ENCODE measurements at regions not wholly inside any gene's neighbourhood (a gene's known extent, or its start where the extent isn't known, plus 50 kb on each side); places are given as distances from the start of the nearest gene placed in this dataset.
"Not testable (repeated sequence)": the region's sequence is repeated elsewhere in the genome, so short reads cannot be mapped to it uniquely, and the experiment has no call there.

DNA sequence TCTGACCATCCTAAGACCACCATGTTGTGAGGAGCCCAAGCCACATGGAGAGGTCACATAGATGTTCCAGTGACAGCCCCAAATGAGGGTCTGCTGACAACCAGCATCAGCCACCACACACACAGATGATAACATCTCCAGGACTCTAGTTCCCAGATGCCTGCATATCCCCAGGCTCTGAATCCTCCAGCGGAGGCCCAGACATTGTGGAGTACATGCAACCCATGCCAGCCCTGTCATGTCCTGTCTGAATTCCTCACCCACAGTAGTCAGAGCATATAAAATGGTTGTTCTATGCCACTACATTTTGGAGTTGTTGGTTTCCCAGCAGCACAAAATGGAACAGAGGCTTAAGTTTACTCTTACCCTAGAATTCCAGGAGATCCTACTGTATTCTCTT is 122.0 kb upstream of the SLC35G4 start:
- Mint-ChIP-seq H3K4me1 (peaks cover 5% of the 10 kb centered on the region), H3K27ac (no peak overlapping the region), H3K4me3 (no peak overlapping the region), H3K9me3 (no peaks in the 10 kb centered on the region), H3K36me3 (ENCODE audit: low read depth) (no peaks in the 10 kb centered on the region), H3K27me3 (ENCODE audit: low read depth, poor library complexity) (peaks cover 13% of the 10 kb centered on the region)
- no peak for DNase-seq
- TF ChIP-seq, protein P1, sequence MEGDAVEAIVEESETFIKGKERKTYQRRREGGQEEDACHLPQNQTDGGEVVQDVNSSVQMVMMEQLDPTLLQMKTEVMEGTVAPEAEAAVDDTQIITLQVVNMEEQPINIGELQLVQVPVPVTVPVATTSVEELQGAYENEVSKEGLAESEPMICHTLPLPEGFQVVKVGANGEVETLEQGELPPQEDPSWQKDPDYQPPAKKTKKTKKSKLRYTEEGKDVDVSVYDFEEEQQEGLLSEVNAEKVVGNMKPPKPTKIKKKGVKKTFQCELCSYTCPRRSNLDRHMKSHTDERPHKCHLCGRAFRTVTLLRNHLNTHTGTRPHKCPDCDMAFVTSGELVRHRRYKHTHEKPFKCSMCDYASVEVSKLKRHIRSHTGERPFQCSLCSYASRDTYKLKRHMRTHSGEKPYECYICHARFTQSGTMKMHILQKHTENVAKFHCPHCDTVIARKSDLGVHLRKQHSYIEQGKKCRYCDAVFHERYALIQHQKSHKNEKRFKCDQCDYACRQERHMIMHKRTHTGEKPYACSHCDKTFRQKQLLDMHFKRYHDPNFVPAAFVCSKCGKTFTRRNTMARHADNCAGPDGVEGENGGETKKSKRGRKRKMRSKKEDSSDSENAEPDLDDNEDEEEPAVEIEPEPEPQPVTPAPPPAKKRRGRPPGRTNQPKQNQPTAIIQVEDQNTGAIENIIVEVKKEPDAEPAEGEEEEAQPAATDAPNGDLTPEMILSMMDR (IDR thresholded peaks at IDR 0.05), result no peak

DNA sequence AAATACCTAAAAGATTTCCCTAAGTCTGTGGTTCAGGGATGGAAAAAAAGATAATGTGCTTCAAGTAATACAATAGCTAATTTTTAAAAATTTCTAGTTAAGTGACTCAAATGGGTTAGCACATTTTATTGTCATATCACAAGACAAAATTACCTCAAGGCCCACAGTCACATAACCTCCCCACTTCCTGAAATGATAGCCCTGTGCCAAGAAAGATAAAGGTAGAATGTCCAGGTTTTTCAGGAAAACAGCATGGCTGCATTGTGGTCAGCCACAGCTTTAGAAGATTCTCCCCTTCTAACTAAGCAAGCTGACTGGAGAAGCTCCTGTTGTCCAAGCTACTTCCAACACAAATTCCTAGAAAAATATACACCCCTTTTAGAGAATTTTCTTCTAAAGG is 127.1 kb upstream of the SLC35G4 start:
- H3K36me3 Mint-ChIP-seq (ENCODE audit: low read depth), result no peaks in the 10 kb centered on the region
- H3K27me3 Mint-ChIP-seq (ENCODE audit: low read depth, poor library complexity), result peaks cover 10% of the 10 kb centered on the region
- peaks cover 4% of the 10 kb centered on the region for H3K4me1 Mint-ChIP-seq
- H3K27ac Mint-ChIP-seq, result no peak overlapping the region
- no peak for DNase-seq
- peaks cover 15% of the 10 kb centered on the region for H3K9me3 Mint-ChIP-seq
- no peak overlapping the region for H3K4me3 Mint-ChIP-seq
- TF ChIP-seq, protein P1 (IDR thresholded peaks at IDR 0.05), result no peak

DNA sequence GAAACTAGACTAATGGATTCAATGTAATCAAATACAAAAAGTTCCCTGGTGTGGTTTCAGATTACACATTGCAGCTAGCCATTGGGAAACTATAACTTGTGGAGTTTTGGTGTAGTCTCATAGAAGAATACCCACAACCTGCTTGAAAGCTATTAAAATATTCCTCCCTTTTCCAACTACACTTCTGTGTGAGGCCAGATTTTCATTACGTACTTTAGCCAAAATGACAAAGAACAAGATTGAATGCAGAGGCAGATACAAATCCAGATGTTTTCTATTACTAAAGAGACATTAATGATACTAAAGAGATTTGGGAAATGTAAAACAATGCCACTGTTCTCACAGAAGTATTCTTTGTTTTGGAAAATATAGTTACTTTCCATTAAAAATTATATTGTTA is 128.7 kb upstream of the SLC35G4 start:
- peaks cover 4% of the 10 kb centered on the region for H3K4me1 Mint-ChIP-seq
- H3K27ac Mint-ChIP-seq, result no peak overlapping the region
- H3K4me3 Mint-ChIP-seq, result no peak overlapping the region

DNA sequence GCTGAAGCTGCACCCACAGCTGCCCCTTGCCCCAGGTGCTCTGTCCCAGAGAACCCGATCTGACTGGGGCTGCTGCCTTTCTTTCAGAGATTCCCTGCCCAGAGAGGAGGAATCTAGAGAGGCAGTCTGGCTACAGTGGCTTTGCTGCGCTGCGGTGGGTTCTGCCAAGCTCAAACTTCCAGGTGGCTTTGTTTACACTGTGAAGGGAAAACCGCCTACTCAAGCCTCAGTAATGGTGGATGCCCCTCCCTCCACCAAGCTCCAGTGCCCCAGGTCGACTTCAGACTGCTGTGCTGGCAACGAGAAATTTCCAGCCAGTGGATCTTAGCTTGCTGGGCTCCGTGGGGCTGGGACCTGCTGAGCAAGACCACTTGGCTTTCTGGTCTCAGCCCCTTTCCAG is 130.4 kb upstream of the SLC35G4 start:
- H3K9me3 Mint-ChIP-seq, result peaks cover 30% of the 10 kb centered on the region
- H3K36me3 Mint-ChIP-seq (ENCODE audit: low read depth); H3K27me3 Mint-ChIP-seq (ENCODE audit: low read depth, poor library complexity); DNase-seq; H3K4me1 Mint-ChIP-seq; H3K27ac Mint-ChIP-seq; H3K4me3 Mint-ChIP-seq: not testable (repeated sequence)

More for the DNA sequence above, 128.7 kb upstream of the SLC35G4 start:
- Mint-ChIP-seq H3K9me3 (peaks cover 15% of the 10 kb centered on the region), H3K36me3 (ENCODE audit: low read depth) (no peaks in the 10 kb centered on the region), H3K27me3 (ENCODE audit: low read depth, poor library complexity) (peaks cover 8% of the 10 kb centered on the region)
- TF ChIP-seq, protein P1 (IDR thresholded peaks at IDR 0.05), result no peak
- no peak for DNase-seq

DNA sequence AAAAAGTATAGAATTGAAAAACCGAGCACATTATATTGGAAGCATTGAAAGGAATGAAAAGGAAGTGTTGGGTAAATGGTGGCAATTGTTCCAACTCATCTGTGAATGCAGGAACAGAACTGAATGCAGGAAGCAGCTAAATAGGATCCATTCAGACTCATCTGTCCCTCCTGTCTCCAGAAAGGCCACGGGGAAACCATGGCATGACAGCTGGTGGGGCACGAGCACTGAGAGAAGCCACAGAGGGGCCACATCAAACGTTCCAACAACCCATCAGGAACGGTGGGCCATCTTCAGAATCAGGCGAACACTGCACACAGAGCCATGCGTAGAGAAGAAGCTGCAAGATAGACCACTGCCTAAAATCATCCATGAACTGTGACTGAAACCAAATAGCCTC is 138.5 kb upstream of the SLC35G4 start:
- Mint-ChIP-seq H3K4me3 (no peak overlapping the region), H3K36me3 (ENCODE audit: low read depth) (no peaks in the 10 kb centered on the region), H3K9me3 (peaks cover 20% of the 10 kb centered on the region), H3K27me3 (ENCODE audit: low read depth, poor library complexity) (no peaks in the 10 kb centered on the region), H3K27ac (no peak overlapping the region), H3K4me1 (no peaks in the 10 kb centered on the region)
- DNase-seq, result no peak
- TF ChIP-seq, protein P1 (IDR thresholded peaks at IDR 0.05), result no peak

DNA sequence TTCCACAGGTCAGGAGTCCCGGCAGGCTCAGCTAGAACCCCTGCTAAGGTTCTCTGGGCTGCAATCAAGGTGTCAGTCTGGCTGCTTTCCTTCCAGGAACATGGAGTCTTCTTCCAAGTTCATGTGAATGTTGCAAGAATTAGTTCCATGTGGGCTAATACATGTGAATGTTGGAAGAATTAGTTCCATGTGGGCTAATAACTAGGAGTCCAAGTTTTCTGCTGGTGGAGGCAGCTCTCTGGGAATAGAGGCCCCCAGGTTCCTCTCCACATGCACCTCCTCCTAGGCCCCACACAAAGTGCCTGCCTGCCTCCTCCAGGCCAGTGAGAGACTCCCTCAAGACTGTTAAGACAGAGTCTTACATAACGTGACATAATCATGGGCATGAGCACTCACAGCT is 140.8 kb upstream of the SLC35G4 start:
- Mint-ChIP-seq H3K9me3 (peaks cover 1% of the 10 kb centered on the region), H3K4me3 (no peak overlapping the region), H3K27ac (no peak overlapping the region), H3K4me1 (no peaks in the 10 kb centered on the region), H3K36me3 (ENCODE audit: low read depth) (no peaks in the 10 kb centered on the region), H3K27me3 (ENCODE audit: low read depth, poor library complexity) (peaks cover 5% of the 10 kb centered on the region)
- DNase-seq, result no peak
- TF ChIP-seq, protein P1 (IDR thresholded peaks at IDR 0.05), result no peak
